ENCODE measurements at regions not wholly inside any gene's neighbourhood (a gene's known extent, or its start where the extent isn't known, plus 50 kb on each side); places are given as distances from the start of the nearest gene placed in this dataset.

GRCh38 chr14:105848570-105848969 lies 322.2 kb downstream of the TMEM121 start:
- TF ChIP-seq, protein P1, sequence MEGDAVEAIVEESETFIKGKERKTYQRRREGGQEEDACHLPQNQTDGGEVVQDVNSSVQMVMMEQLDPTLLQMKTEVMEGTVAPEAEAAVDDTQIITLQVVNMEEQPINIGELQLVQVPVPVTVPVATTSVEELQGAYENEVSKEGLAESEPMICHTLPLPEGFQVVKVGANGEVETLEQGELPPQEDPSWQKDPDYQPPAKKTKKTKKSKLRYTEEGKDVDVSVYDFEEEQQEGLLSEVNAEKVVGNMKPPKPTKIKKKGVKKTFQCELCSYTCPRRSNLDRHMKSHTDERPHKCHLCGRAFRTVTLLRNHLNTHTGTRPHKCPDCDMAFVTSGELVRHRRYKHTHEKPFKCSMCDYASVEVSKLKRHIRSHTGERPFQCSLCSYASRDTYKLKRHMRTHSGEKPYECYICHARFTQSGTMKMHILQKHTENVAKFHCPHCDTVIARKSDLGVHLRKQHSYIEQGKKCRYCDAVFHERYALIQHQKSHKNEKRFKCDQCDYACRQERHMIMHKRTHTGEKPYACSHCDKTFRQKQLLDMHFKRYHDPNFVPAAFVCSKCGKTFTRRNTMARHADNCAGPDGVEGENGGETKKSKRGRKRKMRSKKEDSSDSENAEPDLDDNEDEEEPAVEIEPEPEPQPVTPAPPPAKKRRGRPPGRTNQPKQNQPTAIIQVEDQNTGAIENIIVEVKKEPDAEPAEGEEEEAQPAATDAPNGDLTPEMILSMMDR (IDR thresholded peaks at IDR 0.05): no peak
- no peak for TF ChIP-seq POLR2A (IDR thresholded peaks at IDR 0.05)
- intact Hi-C loops (cut with DNase I): no loop called here
- DNase-seq: no peak

DNA sequence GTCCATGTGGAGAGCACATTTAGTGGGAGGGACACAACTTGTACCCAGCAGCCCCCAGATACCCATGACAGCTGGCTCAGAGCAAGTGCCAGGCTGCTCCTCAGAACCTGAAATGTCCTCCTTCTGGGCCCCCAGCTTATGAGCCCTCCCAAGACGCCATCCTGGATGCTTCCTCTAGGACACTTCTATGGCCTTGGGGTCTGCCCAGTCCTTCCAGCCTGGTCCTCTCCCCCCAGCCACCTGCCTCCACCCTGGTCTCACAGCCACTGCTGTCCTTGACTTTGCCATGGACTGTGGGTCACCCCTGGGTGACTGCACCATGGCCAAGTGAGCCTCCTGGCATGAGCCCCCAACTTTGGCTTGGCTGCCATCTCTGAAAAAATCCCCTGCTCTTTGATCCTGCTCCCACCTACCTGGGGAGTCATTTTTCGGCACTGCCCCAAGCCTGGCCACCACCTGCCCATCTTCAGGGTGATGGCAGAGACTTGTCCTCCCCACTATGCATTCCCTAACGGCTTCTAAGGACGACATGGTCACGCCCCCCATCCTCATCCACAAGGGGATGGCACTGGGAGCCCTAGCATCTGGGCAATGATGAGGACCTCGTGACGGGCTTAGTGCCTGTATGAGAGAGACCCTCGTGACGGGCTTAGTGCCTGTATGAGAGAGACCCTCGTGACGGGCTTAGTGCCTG lies 323.7 kb downstream of the TMEM121 start:
- intact Hi-C loops (cut with DNase I): no loop called here

More at GRCh38 chr14:105848570-105848969, 322.2 kb downstream of the TMEM121 start:
- H3K27ac ChIP-seq: no peak overlapping the region
- no peak overlapping the region for H3K4me3 ChIP-seq
- no peaks in the 10 kb centered on the region for H3K9me3 ChIP-seq
- H3K36me3 ChIP-seq: no peaks in the 10 kb centered on the region
- H3K27me3 ChIP-seq: no peaks in the 10 kb centered on the region
- H3K4me1 ChIP-seq: no peaks in the 10 kb centered on the region
- 46 to 52% methylated on average over 2 of the region's 2 CpGs for WGBS, 2 donors

DNA sequence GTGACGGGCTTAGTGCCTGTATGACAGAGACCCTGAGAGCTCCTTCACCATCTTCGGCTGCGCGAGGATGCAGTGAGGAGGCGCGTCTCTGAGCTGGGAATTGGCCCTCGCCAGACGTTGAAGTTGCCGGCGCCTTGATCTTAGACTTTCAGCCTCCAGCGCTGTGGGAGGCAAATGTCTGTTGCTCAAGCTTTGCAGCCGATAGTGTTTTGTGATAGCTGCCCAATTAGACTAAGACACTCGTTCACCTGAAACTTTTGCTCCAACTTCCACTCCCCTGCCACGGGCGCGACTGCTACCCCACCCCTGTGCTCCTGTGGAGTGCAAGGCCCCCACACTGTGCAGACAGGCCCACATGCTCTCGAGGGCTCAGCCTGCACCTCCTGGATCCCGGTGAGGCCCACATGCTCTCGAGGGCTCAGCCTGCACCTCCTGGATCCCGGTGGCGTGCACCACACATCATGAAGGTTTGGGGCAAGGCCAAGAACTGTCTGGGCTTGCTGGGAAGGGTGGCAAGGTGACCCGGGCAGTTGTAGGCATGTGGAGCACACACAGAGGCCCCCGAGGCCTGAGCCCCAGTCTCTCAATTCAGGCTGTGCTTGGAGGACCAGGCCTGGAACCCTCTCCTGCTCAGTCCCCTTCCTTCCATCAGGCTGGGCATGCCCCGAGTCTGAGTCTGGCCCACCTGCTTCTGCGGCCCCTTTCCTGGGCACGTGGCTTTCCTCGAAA lies 324.6 kb downstream of the TMEM121 start:
- no peak overlapping the region for H3K27ac ChIP-seq
- H3K9me3 ChIP-seq: no peaks in the 10 kb centered on the region
- intact Hi-C loops (cut with DNase I): no loop called here
- 81% methylated on average over 15 of the region's 27 CpGs; no CpG with 5 or more reads in 1 of the 2 donors for WGBS, 2 donors
- H3K27me3 ChIP-seq: no peaks in the 10 kb centered on the region
- no peak for TF ChIP-seq POLR2A (IDR thresholded peaks at IDR 0.05)
- TF ChIP-seq, protein P1 (IDR thresholded peaks at IDR 0.05): no peak
- no peaks in the 10 kb centered on the region for H3K36me3 ChIP-seq
- no peaks in the 10 kb centered on the region for H3K4me1 ChIP-seq
- no peak overlapping the region for H3K4me3 ChIP-seq
- DNase-seq: no peak

More for the DNA sequence above, 323.7 kb downstream of the TMEM121 start:
- Histone ChIP-seq H3K27me3 (no peaks in the 10 kb centered on the region), H3K36me3 (no peaks in the 10 kb centered on the region), H3K4me1 (no peaks in the 10 kb centered on the region), H3K27ac (no peak overlapping the region), H3K4me3 (no peak overlapping the region), H3K9me3 (no peaks in the 10 kb centered on the region)
- no peak for TF ChIP-seq POLR2A (IDR thresholded peaks at IDR 0.05)
- TF ChIP-seq, protein P1 (IDR thresholded peaks at IDR 0.05): no peak
- no peak for DNase-seq
- WGBS, 2 donors: 71 to 81% methylated on average over 3 to 9 of the region's 11 CpGs

- no peaks in the 10 kb centered on the region for H3K27me3 ChIP-seq
- DNase-seq: no peak
- H3K4me1 ChIP-seq: no peaks in the 10 kb centered on the region
- intact Hi-C loops (cut with DNase I): no loop called here
- no peaks in the 10 kb centered on the region for H3K36me3 ChIP-seq
- no peak overlapping the region for H3K27ac ChIP-seq
- no peak for TF ChIP-seq POLR2A (IDR thresholded peaks at IDR 0.05)
- TF ChIP-seq, protein P1 (IDR thresholded peaks at IDR 0.05): no peak
- H3K9me3 ChIP-seq: no peaks in the 10 kb centered on the region
- 68 to 71% methylated on average over 8 to 11 of the region's 26 CpGs for WGBS, 2 donors
- H3K4me3 ChIP-seq: no peak overlapping the region
Measured at GRCh38 chr14:105851716-105852377, 325.5 kb downstream of the TMEM121 start.
